NCI-H1048 (cell line): ENCODE measurements at regions not wholly inside any gene's neighbourhood (a gene's known extent, or its start where the extent isn't known, plus 50 kb on each side); places are given as distances from the start of the nearest gene placed in this dataset.

Experiments used
- DNase-seq: peaks from one replicate; lab custom pipeline; 2025; lab: John Stamatoyannopoulos, UW

DNA sequence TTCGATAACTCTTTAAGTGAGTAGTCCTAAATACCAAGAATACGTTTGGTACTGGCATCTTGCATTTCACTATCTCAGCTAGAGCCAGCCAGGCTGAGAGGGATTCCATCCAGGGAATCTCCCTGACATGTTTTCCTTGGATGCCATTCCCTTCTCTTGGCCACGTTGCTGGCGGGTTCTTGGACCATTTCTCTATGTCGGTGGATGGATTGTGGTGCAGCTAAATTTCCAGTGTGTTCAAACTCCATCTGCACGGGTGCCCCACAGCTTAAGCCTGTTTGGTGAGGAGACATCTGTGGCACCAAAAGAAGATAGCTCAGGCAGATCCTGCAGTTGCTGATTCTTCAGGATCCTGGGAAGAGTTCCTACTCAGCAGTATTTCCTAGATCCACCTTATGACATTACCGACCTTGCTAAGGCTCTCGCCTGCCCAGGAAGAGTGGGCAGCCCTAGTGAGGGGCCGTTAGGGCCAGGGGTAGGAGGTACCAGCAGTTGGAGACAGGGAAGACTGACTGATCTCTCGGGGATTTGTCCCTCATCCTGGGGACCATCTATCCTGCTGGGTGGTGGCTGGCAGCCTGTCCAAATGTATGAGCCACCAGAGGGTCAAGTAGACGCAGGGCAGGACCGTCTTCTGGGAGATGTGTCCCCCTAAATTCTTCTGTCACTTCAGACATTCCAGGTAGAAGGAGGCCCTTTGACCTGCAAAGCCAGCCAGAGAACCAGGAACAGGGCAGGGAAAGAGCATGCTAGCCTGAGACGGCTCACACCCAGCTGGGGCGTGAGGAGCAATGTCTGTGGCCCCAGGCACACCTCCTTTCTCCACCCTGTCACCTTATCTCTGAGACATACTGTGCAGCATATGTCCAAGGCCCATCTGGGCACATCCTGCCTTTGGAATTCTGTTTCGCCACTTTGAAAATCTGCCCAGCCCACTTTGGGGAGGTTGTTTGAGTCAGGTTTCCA lies 72.6 kb upstream of the CAPRIN2 start:
- DNase-seq, result no peak

DNA sequence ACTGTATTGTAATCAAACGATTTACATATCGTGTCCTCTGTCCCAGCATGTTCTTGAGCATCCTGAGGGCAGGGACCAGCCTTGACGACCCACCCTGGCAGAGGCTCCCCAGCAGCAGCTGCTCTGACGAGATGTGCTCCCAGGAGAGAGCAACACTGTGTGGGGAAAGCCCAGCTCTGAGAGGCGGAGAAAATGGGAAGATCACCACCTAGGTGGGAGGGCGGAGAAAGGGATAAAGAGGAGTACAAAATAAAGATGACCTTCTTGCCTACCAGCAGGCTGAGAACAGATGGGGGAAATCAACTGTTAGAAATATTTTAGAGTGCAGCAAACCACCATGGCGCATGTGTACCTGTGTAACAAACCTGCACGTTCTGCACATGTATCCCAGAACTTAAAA lies 71.5 kb upstream of the CAPRIN2 start:
- DNase-seq, result no peak

DNA sequence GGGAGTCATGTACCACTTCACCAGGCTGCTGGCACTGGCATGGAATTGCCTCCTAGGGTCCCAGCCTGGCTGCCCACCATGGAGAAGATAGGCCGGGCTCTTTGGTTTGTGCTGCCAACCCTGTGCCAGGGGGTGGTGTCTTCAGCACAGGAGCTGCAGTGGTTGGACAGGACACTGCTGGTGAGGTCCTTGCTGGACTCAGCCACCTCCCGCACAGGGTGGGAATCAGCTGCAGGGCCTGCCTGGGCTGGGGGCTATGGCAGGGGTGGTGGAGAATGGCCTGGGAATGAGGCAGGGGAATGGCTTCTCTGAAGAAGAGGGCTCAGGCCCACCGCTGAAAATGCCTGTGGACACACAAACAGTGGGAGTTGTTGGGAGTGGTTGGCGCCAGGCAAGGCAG lies 70.6 kb upstream of the CAPRIN2 start:
- no peak for DNase-seq

DNA sequence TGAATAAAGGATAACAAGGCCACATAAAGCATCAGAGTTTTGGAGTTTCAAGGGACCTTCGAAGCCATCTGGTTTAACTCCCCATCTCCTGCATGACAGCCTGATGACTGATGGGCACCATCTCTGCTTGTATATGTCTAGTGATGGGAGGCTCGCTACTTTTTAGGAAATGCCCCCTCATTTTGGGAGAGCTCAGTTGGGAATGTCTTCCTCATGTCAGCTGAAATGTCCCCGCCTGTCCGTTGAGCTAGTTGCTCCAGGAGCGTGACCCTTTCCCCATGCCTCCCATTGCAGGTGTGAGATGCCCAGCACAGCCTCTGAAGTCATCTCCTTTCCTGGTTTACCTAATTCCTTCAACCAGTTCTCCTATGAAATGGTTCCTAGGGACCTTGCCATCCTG lies 69.6 kb upstream of the CAPRIN2 start:
- DNase-seq, result no peak

DNA sequence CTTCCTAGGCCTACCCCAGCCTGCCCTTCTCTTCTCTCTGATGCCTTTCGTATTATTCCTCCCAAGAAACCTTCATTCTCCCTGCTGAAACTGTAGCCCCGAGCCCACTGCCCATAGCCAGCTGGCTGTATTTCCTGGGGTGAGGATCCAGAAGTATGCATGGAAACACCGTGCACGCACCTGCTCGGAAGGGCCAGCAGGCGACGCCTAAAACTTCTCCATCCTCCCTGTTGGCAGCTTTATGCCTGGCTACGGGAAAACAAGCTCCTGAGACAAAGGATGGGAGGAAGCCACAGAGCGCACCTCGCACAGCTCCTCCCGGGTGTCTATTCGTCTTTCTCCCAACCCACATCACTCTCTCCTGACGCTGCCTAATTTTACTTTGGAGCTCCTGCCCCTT lies 69.0 kb upstream of the CAPRIN2 start:
- no peak for DNase-seq

DNA sequence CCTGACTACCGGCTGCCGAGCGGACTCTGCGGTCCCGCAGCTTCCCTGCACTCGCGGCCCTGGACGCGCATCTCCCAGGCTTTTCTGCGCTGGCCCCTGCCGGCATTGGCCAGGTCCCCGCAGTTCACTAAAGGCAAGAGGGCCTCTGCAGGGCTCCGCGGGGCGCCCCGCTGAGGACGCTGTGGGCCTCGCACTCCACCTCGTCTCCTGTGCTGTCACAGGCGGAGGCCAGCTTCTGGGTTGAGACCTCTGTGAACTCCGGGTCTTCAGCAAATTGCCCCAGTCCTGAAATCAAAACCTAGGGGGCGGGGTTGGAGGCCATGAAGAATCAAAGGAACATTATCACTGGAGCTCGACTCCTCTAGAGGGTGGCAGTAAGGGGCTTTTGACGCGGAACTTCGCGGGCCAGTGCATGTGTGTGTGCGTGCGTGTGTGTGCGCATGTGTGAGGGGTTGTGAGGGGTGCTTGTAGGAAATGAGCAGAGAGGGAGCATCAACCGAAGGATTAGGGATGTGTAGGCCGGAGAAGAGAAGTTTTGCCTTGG lies 68.5 kb upstream of the CAPRIN2 start:
- DNase-seq, result no peak

DNA sequence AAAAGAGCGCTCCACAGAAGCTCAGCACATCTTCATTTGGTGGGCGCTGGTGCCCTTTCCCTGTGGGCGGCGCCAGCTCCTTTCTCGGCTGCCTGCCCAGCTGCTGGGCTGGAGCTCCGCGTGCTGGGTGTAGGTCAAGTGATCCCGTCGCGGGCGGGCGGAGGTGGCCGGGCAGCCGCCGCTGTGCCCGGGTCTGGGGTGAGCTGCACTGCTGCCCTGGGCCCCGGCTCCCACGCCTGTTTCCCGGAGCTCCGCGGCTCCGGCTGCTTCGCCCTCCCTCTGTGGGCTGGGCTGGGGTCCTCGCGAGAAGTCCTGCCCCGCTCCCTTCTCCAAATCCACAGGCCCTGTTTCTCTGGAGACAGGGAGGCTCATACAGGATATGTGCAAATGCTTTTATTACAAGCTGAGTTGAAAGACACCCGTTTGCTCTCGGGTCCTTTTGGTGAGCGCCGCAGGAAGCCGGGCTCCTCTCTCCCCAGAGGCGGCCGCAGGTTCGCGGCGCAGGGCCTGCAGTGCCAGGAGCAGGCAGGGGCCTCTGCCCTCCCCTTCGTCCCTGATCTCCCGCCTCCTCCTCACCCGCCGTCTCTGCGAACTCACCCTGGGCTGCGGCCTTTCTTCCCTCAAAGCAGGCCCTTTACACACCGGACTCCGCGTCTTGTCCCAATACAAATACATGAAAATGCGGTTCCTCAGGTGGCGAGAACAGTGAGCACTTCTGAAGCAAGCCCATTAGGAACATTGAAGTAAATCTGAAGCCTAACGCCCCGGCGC lies 67.8 kb upstream of the CAPRIN2 start:
- DNase-seq, result no peak

DNA sequence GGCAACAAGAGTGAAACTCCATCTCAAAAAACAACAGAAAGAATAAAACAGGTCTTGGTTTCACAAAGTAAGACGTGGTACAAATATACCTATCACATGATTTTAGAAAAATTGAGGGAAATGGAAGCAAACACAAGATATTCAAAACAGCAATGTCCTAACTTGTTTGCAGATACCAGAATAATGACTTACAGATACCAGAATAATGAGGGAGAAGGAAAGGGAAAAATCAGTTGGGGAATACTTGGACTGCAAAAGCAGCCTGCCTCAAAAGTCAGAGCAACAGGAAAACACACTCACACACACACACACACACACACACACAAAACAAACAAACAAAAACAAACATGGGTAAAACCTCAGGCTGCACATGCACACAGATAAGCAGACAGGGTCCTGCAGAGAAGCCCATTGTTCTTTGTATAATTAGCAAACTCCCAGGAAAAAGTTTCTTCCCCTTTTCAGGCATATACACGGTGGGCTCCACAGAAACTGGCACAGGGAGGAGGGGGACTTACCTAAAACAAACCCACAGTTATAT lies 65.7 kb upstream of the CAPRIN2 start:
- DNase-seq, result no peak

DNA sequence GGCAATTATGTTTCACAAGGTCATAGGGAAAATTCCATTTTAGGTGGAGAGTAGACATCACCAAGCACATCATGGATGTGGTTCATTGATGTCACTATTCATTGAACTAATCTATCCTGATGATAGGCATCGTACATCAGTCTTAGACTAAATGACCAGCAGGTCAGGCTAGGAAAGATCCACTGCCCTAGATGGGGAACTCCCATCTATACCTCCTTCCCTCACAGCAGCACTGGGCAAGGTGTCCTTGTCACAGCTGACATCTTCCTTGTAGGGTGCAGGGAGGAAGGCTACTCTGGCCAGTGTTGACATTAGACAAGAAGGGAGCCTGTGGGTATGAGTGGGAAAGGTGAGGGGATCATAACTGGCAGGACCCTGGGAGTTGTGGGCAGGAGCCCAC lies 63.8 kb upstream of the CAPRIN2 start:
- no peak for DNase-seq

DNA sequence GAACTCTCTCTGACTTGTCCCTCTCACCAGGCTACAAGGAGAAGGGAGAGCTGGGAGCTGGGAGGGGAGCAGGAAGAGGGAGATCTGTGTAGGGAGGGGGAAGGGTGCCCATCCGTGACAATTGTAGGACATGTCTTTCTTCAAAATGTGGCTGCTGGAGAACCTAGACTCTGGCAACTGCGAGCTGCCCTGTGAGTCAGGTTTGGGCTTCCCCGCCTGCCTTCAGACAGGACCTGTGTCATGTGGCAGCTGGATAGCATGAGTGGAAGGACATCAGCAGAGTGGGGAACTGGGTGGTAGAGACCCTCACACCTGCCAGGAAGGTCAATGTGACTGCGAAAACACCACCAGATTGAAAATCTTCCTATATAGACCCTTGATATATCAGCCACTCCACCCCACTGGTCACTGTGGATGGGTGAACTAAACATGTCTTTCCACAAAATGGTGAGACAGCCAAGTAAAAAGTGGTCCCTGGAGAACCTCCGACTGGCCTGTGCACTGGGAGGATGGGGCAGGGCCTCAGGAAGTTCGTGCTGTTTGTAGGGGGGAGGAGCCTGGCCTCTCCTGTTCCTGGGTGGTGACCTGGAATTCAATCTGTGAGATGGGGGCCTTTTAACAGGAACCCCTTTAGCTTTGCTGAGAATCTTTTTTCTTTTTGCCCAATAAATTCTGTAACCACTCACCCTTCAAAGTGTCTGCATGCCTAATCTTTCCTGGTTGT lies 62.2 kb upstream of the CAPRIN2 start:
- no peak for DNase-seq

DNA sequence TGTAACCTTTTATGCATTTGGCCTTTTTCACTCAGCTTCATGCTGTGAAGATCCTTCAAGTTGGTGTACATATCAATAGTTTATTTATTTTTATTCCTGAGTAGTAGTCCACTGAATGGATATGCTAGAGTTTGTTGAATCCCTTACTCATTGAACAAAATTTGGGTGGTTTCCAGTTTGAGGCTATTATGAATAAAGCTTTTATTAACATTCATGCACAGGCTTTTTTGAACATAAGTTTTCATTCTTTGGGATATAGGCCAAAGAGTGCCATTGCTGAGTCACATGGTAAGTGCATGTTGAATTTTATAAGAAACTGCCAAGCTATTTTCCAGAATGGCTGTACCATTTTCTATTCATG lies 59.5 kb upstream of the CAPRIN2 start:
- no peak for DNase-seq

DNA sequence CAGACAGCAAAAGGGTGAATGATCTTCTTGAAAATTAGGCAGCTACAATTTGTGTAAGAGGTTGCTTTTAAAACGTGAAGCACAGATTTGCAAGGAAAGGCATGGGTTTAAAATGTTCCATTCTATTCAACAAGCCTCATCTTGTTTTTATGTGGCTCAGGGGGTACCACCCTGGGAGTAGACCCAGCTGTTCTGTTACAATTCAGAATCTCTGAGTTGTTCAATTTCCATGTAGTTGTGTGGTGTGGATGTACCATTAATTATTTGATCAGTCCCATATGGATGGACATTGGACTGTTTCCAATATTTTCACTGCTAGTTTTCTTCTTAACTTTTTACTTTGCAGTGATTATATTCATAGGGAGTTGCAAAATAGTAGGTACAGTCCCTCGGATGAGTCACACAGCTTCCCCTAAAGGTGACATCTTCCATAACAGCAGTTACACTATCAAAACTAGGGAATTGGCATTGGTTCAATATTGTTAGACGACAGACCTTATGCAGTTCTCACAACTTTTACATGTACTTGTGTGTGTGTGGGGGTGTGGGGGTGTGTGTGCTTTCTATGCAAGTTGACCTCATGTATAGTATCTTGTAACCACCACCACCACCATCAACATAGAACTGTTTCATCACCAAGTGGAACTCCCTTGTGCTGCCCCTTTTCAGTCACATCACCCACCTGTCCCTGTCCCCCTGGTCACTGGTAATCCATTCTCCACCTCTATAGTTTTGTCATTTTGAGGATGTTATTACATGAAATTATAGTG lies 59.0 kb upstream of the CAPRIN2 start:
- DNase-seq, result no peak

DNA sequence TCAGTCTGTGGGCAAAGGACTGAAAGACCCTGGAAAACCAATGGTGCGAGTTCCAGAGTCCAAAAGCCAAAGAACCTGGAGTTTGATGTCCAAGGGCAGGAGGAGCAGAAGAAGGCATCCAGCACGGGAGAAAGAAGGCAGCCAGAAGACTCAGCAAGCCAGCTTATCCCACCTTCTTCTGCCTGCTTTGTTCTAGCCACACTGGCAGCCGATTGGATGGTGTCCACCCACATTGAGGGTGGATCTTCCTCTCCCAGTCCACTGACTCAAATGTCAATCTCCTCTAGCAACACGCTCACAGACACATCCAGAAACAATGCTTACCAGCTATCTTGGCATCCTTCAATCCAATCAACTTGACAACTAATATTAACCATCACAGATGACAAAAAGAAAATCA lies 57.2 kb upstream of the CAPRIN2 start:
- no peak for DNase-seq

DNA sequence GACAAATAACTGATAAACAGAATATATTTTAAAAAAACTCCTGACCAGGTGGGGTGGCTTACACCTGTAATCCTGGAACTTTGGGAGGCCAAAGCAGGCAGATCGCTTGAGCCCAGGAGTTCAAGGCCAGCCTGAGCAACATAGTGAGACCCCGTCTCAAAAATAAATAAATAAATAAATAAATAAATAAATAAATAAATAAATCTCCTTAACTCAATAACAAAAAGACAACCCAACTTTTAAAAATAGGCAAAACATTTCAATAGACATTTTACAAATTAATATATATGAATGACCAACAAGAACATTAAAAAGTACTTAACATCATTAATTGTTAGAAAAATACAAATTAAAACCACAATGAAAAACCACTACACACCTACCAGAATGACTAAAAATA lies 56.2 kb upstream of the CAPRIN2 start:
- DNase-seq, result no peak

DNA sequence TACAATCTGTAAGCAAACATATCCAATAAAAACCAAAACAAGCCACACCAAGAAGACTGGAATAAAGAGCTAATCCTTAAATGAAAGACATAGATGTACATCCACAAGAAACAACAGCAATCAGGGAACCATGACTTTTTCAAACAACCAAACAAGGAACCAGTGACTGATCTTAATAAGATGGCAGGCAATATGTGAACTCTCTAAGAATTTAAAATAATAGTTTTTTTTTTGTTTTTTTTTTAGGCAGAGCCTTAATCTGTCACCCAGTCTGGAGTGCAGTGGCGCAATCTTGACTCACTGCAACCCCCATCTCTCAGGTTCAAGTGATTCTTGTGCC lies 52.9 kb upstream of the CAPRIN2 start:
- DNase-seq, result no peak

DNA sequence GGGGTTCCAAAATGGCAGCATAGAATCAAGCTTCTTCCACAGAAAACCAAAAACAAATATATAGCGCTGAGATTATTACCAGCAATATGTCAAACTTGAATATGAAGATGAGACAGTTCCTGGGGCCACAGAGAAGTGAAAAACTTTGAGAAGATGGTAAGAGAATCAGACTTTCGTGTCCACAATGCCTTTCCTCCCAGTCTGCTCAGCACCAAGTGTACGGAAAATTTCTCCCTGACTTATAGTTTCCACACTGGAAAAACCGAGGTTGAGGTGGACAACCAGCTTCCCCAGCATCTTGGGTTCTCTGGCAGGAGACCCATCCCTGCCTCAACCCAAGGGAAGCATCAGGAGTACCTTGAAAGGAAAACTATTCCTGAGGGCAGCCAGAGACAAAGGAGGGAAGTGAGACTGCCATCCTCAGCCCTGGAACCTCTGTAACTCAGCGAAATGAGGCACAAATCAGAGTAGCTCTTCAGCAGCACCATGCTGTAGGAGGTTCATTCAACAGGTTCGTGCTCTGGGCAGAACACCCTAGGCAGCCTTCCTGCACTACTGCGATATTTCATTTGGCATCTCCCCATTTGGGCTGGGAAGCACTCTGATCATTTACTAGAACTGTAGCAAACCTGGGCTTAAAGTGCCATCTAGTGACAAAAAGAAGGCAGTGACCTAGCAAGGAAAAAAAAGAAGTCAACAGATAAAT lies 52.4 kb upstream of the CAPRIN2 start:
- no peak for DNase-seq

DNA sequence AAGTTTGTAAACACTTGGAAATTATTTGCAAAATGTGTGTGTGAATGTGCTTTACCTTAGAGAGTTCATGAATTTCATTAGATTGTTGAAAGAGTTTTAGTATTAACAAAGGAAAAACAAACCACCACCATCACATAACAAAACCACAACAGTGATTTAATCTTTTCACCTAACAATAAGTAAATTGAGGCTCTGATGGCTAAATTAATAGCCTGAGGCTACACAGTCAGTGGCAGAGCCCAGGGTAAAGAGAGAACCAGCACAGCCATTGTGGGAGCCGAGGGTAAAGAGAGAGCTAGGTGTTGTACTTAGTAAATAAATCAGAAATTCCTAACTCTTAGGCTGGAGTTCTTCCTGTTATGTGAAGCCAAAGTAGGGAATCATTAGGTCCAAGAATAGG lies 51.2 kb upstream of the CAPRIN2 start:
- no peak for DNase-seq
